Muscle of leg (tissue), 3 donors: ENCODE measurements at regions not wholly inside any gene's neighbourhood (a gene's known extent, or its start where the extent isn't known, plus 50 kb on each side); places are given as distances from the start of the nearest gene placed in this dataset.
"Not testable (repeated sequence)": the region's sequence is repeated elsewhere in the genome, so short reads cannot be mapped to it uniquely, and the experiment has no call there.

Experiments
- DNase-seq: peaks from one replicate; pipeline ENCODE4 v3.0.0; 2013
- H3K27ac ChIP-seq: one replicate; pipeline ENCODE4 v1.5.1; 2013; ENCODE audit warnings: mild to moderate bottlenecking, low read length, control low read depth
- H3K27me3 ChIP-seq: one replicate; pipeline ENCODE4 v1.6.1; 2013; ENCODE audit warnings: low read length; ENCODE audit not compliant: control insufficient read depth, insufficient read depth
- H3K36me3 ChIP-seq: one replicate; pipeline ENCODE4 v1.6.1; 2013; ENCODE audit warnings: low read length; ENCODE audit not compliant: control insufficient read depth, insufficient read depth
- H3K4me1 ChIP-seq: one replicate; pipeline ENCODE4 v1.6.1; 2013; ENCODE audit warnings: low read length; ENCODE audit not compliant: control insufficient read depth, insufficient read depth
- H3K4me3 ChIP-seq: one replicate; pipeline ENCODE4 v1.5.1; 2013; ENCODE audit warnings: low read length, control low read depth
- H3K9me3 ChIP-seq: replicated peaks from 2 replicates; pipeline ENCODE4 v1.6.1; 2013; ENCODE audit warnings: low read depth, low read length; ENCODE audit not compliant: control insufficient read depth
- WGBS: methylation state at CpG from one replicate; pipeline ENCODE4 v1.1.5; 2013; ENCODE audit warnings: missing lambda C conversion rate; ENCODE audit not compliant: insufficient coverage; 5-methylcytosine and 5-hydroxymethylcytosine counted together

DNA sequence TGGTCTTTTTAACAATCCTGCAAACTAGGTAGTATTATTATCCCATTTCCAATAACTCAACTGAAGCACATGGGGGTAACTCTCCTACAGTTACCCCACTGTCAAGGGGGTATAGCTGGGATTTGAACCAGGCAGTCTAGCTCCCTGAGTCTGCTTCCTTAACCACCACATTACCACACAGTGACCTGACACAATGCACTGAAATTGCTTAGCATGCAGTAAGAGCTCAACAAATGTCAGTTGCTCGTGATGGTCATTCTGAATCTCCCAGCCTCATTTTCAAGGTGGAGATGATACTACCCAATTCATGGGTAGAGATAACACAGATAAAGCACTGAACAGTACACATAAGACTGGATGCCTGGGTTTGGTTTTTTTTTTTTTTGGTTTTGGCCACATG, 193.2 kb upstream of the MYLIP start:
- Histone ChIP-seq H3K36me3 (no peaks in the 10 kb centered on the region), H3K4me1 (peaks cover 2% of the 10 kb centered on the region), H3K4me3 (no peak overlapping the region), H3K27ac (no peak overlapping the region), H3K27me3 (no peaks in the 10 kb centered on the region), H3K9me3 (peaks cover 7% of the 10 kb centered on the region)
- no peak for DNase-seq
- no CpG with 5 or more reads among the region's 1 CpG for WGBS

GRCh38 chr6:15931697-15932096, 197.2 kb upstream of the MYLIP start:
- H3K27me3 ChIP-seq, H3K4me3 ChIP-seq, H3K4me1 ChIP-seq, DNase-seq, H3K36me3 ChIP-seq, H3K9me3 ChIP-seq, H3K27ac ChIP-seq: not testable (repeated sequence)
- WGBS, result 100% methylated on average over 1 of the region's 6 CpGs

DNA sequence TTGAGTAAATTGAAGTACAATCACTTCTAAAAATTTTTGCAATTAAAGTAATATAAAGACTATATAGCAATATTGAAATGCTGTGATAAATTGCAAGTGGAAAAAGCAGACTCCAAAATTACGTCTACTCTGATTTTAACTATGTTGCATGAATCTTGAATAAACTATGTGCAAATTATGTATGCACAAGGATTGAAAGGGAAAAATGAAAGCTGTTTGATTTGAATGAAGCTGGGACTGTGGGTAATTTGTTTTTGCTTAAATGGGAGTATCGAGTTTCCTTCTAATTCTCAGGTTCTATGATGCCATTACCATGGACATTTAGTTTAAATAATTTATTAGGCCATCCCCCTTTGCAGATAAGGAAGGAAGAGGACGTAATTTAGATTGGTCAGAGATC, 198.7 kb upstream of the MYLIP start:
- Histone ChIP-seq H3K27ac (no peak overlapping the region), H3K9me3 (peaks cover 2% of the 10 kb centered on the region), H3K36me3 (no peaks in the 10 kb centered on the region), H3K27me3 (no peaks in the 10 kb centered on the region), H3K4me1 (peaks cover 2% of the 10 kb centered on the region), H3K4me3 (no peak overlapping the region)
- no peak for DNase-seq
- no CpG with 5 or more reads among the region's 3 CpGs for WGBS

- 67% methylated on average over 1 of the region's 1 CpG for WGBS
- peaks cover 2% of the 10 kb centered on the region for H3K9me3 ChIP-seq
- H3K4me1 ChIP-seq, result peaks cover 2% of the 10 kb centered on the region
- H3K4me3 ChIP-seq, result no peak overlapping the region
- DNase-seq, result no peak
- H3K27me3 ChIP-seq, result no peaks in the 10 kb centered on the region
- H3K36me3 ChIP-seq, result no peaks in the 10 kb centered on the region
- no peak overlapping the region for H3K27ac ChIP-seq
Measured at GRCh38 chr6:15929685-15930084, 199.2 kb upstream of the MYLIP start.

DNA sequence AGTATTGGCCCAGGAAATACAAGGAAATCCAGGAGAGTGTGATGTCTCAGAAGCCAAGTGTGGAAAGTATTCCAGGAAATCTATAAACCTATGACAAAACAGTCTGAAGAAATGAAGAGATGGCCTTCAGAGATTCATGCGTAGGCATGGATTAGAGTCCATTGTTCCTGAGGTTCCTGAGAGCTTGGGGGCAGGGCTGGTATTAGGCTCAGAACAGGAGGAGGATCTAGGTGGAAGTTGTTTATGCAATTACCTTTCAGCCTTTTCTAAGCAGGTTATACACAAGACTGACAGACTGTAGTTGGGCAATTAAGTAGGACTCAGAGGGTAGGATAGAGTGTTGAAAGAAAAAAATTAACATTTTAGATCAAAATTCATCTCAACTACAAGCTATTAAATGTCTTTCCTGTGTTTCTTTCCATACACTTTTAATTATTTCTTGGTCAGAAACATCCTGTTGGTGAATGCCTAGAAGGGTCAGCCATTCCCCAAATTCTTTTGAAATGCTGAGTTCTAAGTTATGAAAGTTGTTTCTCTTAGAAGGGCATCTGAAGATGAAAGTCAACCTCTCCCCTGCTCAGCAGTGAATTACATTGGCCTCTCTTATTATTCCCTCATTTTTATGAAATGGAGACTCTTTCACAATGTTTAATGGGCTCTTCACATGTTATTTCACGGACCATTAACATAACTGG, 201.2 kb upstream of the MYLIP start:
- H3K27ac ChIP-seq, result no peak overlapping the region
- peaks cover 2% of the 10 kb centered on the region for H3K4me1 ChIP-seq
- no peaks in the 10 kb centered on the region for H3K27me3 ChIP-seq
- H3K36me3 ChIP-seq, result no peaks in the 10 kb centered on the region
- WGBS, result 89% methylated on average over 1 of the region's 2 CpGs
- H3K4me3 ChIP-seq, result no peak overlapping the region
- H3K9me3 ChIP-seq, result peaks cover 2% of the 10 kb centered on the region
- no peak for DNase-seq

DNA sequence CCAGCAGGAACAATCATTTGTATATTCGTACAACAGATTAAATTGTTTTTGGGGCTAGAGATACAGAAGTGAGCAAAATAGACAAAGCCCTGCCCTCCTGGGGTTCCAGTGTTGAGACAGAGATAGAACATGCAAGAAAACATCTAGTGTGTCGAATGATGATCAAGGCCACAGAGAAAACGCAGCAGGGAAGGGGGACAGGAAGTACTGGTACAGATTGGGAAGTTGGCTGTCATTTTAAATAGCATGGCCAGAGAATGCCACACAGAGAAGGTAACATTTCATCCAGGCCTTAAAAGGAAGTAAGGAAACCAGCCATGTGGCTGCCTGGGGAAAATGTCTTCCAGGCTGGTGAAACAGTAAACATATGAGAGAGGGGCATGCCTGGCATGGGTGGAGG, 202.6 kb upstream of the MYLIP start:
- no peaks in the 10 kb centered on the region for H3K27me3 ChIP-seq
- H3K36me3 ChIP-seq, result no peaks in the 10 kb centered on the region
- WGBS, result 77% methylated on average over 3 of the region's 3 CpGs
- no peak overlapping the region for H3K4me3 ChIP-seq
- H3K27ac ChIP-seq, result no peak overlapping the region
- peaks cover 6% of the 10 kb centered on the region for H3K4me1 ChIP-seq
- no peak for DNase-seq
- peaks cover 2% of the 10 kb centered on the region for H3K9me3 ChIP-seq

GRCh38 chr6:15924893-15925292, 204.0 kb upstream of the MYLIP start:
- Histone ChIP-seq H3K9me3 (peaks cover 2% of the 10 kb centered on the region), H3K4me3 (no peak overlapping the region), H3K27me3 (no peaks in the 10 kb centered on the region), H3K4me1 (peaks cover 6% of the 10 kb centered on the region), H3K27ac (no peak overlapping the region), H3K36me3 (no peaks in the 10 kb centered on the region)
- no peak for DNase-seq

- peaks cover 6% of the 10 kb centered on the region for H3K4me1 ChIP-seq
- H3K27ac ChIP-seq, result no peak overlapping the region
- H3K4me3 ChIP-seq, result no peak overlapping the region
- no peaks in the 10 kb centered on the region for H3K27me3 ChIP-seq
- H3K36me3 ChIP-seq, result no peaks in the 10 kb centered on the region
- WGBS, result 49% methylated on average over 4 of the region's 7 CpGs
- no peaks in the 10 kb centered on the region for H3K9me3 ChIP-seq
- peak; percentile 63 for DNase-seq
Measured at GRCh38 chr6:15922510-15923250, 206.2 kb upstream of the MYLIP start.

DNA sequence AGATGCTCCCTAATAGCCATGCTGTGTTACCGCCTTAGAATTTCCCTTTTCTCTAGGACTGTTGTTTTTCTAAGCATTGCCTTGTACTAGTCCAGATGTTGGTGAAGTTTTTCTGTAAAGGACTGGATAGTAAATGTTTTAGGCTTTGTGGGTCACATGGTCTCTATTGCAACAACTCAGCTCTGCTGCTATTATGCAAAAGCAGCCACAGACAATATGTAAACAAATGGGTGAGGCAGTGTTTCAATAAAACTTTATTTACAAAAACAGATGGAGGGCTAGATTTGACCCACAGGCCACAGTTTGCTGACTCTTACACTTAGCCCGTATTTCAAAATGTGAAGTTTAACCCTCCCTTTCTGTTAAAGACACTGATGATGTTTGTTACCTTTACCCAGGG, 207.6 kb upstream of the MYLIP start:
- H3K9me3 ChIP-seq, result no peaks in the 10 kb centered on the region
- DNase-seq, result no peak
- peaks cover 6% of the 10 kb centered on the region for H3K4me1 ChIP-seq
- no CpG with 5 or more reads among the region's 2 CpGs for WGBS
- H3K36me3 ChIP-seq, result no peaks in the 10 kb centered on the region
- no peak overlapping the region for H3K27ac ChIP-seq
- no peak overlapping the region for H3K4me3 ChIP-seq
- no peaks in the 10 kb centered on the region for H3K27me3 ChIP-seq

DNA sequence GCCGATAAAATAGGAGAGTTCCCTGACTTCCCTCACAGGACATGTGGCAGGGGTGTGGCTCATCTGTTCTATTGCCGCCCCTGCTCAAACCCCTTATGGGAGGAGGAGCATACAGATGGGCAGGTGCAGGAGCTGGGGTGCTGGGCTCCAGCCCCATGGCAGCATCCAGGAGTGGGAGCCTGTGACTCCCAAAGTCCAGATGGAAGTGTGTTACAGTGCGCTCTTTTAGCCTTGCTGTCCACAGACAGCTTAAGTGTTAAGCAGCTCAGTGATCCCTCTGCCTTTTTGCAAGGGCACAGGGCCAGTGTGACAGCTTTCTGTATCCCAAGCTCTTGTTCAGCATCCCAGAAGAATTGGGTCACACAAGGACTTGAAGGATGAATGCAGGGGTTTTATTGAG, 212.3 kb upstream of the MYLIP start:
- no peaks in the 10 kb centered on the region for H3K36me3 ChIP-seq
- H3K27me3 ChIP-seq, result no peaks in the 10 kb centered on the region
- 84% methylated on average over 3 of the region's 3 CpGs for WGBS
- H3K4me1 ChIP-seq, result no peaks in the 10 kb centered on the region
- H3K27ac ChIP-seq, result no peak overlapping the region
- no peak for DNase-seq
- no peak overlapping the region for H3K4me3 ChIP-seq
- no peaks in the 10 kb centered on the region for H3K9me3 ChIP-seq
